HG02610 (cell line): ENCODE measurements at regions not wholly inside any gene's neighbourhood (a gene's known extent, or its start where the extent isn't known, plus 50 kb on each side); places are given as distances from the start of the nearest gene placed in this dataset.

Source experiments
- ATAC-seq: cut with Tn5 transposase; IDR thresholded peaks from one replicate; pipeline ENCODE4 v1.9.1; 2021; ENCODE audit warnings: mild to moderate bottlenecking, moderate library complexity; ENCODE audit not compliant: unreplicated experiment

DNA sequence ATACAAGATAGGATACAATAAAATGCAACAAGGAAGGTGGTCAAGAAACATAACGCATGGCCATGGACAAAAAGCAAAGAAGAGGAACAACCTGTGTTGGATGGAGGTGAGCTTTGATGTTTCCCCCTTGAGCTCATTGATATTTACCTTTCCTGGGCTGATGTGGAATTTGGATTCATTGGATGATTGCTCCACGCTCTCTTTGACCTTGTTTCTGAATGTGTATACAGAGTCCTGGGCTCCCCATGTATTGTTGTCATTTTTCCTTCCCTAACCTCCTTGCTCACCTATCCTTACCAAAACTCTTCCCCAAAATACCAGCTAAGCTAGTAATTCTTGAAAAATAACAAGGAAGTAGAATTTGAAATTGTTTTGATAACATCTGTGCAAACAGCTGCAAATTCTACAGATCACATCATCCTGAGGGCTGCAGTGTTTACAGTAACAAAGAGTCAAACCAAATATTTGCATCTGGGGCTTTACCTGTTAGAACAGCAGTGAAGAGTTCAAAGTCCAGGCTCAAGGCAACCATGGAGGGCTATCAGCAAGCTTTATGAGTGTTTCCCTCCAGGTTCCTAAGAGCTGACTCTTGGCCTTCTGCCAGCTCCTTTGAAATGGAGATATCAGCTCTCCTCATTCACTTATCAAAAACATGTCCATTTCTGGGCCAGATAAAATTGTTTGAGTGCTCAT, 214.3 kb upstream of the MARCKS start:
- peak; percentile 93 for ATAC-seq

DNA sequence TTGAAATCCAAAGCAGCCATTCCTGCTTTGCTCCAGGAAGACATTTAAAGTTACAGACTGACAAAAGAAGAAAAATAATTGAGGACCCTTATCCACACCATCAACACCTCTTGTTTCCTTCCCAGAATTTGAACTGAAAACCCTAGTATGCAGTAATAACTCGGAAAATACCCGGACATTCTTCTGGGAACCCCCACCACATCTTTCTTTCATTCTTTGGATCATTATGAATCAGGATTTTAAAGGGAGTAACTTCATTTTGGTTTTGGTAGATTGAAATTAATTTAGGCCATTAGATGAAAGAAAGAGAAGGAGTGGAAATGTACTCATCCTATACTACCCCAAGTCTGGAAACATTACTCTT, 213.8 kb upstream of the MARCKS start:
- ATAC-seq: no peak

DNA sequence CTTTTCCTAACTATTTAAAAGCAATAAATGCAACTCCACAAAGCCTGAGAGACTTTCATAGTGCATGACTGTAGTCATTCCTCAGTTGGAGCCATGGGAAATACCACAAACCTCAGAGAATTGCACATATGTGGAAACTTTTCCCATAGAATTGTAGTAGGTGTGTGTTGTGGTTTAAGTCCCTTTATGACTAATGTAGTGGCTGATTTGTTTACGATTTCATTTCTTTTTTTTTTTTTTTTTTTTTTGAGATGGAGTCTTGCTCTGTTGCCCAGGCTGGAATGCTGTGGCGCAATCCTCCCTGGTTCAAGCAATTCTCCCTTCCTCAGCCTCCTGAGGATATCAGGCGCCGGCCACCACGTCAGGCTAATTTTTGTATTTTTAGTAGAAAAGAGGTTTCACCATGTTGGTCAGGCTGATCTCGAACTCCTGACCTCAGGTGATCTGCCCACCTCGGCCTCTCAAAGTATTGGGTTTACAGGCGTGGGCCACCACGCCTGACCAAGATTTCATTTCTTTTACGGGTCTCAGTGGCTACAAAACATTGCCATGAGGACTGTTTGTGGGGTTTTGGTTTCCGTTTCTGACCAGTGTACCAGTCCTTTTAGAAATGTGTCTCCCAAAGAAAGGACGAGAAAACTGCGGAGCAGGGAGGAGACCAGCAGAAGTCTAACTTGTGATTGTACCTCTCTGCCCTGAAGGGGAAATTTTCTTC, 212.1 kb upstream of the MARCKS start:
- peak; percentile 23 for ATAC-seq

DNA sequence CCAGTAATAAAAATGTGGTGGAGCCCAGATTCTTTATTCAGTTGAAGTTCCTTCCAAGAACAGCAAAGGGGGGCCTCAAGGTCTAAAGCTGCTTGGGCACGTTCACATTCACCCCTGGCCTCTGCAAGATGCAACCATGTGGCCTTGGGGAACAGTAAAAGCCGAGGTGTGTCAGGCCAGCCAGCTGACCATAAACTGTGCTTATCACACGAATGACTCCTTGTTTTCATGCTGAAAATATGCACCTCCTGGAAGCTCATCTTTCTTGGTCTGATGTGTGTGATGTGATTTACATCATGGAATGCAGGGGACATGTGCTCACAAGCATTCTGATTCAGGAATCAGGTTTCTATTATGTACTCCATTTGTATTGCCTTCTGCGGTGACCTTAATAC, 211.6 kb upstream of the MARCKS start:
- no peak for ATAC-seq

DNA sequence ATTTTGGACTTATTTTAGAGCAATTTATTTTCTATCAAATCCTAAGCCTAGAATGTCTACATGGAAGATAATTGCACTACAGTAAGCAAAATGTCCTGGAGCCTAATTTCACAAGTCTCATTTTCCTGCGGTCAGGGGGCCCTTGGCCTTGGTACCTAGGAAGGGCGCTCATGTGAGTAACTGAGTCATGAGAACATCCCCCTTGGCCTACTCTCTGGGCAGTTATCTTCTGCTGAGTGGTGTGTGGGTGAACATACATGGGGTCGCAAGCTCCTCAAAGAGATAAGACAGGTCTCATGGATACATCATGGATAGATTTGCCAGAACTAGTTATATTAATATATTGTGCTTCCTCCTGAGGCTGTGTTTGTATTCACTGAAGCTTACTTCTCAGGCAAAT, 211.2 kb upstream of the MARCKS start:
- ATAC-seq: no peak

DNA sequence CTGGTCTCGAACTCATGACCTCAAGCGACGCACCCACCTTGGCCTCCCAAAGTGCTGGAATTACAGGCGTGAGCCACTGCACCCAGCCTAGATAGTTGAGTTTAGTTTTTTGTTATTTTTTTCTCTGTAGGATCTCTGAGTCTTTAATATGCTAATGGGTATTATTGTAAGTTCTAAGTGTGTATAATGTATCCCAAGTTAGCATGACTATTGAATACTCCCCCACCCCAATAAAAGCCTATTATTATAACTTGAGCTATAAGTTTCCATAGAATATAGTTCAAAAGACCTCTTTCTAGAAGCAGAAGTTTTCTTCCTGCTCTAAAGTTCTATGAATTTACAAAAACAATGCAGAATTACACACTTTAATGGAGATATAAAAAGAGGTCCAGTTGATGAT, 210.4 kb upstream of the MARCKS start:
- no peak for ATAC-seq

DNA sequence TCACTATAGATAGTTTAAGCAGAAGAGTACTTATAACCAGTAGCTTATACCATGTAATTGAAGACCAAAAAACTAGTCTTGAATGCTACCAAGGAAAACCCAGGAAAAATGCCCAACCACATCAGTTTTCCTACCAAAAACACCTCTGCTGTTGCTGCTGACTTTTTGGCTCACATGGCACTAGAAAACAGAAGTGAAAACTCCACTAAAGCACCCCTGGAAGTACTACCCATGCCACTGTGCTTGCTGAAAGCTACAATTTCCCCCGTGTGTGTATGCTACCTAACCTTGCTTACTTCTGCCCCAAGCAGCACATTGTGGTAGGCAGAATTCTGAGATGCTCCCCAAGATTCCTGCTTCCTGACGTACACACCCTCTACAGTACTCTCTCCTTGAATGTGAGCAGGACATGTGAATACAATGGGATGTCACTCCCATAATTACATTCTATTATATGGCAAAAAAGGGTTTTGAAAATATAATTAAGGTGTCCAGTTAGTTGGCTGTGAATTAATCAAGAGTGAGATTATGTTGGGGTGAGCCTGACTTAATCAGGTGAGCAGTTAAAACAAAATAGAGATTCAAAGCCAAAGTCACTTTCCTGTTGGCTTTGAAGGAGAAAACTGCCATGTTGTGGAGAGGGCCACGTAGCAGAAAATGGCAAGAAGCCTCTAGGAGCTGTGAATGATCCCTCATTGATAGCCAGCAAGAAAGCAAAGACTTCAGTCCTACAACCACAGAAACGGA, 209.8 kb upstream of the MARCKS start:
- ATAC-seq: peak; percentile 15

DNA sequence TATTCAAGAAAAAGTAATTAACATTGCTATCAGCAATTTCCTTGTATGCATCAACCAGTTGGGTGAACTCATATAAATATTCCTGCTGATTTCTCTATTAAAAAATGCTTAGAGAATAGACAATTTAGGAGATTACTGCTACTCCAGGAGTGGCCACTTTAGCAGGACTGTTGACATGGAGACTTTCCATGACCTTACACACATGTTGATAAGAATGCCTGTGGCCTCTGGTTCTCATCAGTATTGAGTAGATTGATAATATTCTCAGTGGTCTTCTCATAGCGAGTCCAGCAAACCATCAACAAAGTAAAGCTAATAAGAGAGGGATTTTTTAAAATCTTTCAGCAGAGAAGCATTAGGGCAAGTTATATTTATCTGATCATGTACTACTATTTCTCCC, 208.4 kb upstream of the MARCKS start:
- ATAC-seq: no peak

DNA sequence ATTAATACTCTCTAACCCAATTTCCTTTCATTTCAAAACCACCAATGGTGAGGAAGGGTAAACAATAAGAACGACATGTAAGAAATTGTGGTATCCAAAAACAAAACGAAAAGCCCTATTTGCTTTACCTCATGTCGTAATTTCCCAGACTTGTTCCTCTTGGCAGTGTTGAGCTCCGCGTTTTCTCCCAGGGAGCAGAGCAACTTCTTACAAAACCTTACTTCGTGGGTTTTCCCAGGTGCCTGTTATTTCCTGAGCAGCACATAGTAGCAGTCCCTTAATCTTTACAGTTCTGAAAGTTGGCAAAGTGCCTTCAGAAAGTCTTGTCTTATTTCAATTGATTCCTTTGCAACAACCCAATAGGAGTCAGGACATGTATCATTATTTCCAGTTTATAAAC, 207.9 kb upstream of the MARCKS start:
- peak; percentile 40 for ATAC-seq

DNA sequence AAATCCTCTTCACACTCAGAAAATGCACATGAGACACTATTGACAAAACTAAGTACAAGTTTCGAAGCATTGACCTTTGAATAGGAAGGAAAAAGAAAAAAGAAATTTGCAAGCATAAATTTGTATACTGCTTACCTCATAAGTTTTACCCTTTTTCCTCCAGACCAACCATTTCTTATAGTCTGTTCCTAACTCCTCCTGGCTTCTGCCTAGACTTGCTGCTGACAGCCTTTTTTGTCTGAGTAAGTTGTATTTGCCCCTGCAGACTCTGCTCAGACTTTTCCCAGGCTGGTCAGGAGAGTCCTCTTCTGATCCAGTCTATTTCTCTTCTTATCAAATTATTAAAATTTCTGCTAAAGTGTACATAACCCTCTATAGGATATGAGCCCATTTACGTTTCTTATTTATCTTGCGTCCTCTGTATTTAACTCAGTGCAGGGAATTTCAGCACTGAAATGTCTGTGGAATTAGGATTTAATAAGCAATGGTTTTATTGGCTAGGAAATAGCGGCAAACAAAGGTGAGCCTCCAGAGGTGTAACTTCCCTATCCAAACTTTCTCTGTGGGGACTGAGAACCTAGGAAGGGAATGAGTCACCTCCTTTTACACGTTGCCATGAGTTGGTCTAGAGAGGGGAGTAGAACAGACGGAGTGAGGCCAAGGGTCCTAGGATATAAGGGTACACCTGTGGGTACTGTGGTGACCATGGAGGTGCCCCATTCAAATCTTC, 207.1 kb upstream of the MARCKS start:
- ATAC-seq: no peak

DNA sequence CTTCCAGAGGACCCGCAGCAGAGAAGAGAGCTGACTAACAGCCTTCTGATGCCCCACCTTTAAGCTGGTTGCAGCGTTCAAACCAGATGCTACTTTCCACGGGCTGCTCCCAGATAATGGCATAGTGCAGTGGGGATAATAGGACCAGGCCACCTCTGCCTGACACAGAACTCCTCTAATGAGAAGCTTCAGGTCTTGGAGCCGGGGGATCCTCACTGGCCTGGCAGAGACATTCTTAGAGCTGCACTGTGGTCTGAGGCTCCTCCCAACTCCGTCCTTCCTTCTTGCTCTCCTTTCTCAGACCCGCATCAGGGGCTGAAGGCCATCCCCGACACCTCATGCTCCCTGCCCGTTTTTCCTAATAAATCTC, 206.6 kb upstream of the MARCKS start:
- no peak for ATAC-seq

DNA sequence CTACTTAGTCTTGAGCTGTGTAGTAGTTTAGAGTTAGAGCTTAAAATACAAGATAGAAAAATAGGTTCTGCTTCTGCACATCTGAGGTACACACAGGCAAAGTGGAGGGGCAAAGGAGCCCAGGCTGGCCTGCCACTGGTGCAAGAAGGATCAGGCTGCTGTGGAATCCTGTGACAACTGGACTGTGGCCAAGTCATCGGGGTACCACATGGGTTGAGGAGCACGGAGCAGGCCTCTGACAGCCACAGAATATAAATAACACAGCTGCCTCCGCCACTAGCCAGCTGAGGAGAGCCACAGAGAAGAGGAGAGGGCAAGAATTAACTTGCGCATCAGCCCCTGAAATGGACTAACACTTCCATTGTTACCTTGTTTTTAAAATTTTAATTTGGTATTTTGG, 206.0 kb upstream of the MARCKS start:
- peak; percentile 28 for ATAC-seq

DNA sequence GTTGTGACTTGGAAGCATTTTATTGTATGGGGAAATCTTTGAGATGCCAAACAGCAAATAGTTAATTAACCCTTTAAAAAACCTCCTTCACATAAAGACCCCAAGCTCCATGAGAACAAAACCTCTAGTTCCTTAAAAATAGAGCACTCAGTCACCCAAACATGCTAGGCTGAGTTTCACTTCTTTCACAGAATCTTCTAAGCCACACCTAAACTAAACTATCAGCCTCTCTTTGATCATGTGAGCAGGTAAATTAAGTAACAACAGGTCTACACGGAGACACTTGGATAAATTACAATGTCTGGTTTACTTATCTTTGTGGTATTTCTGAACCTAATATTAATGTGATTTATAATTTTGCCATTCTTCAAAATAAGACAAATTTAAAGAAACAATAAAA, 205.2 kb upstream of the MARCKS start:
- no peak for ATAC-seq

DNA sequence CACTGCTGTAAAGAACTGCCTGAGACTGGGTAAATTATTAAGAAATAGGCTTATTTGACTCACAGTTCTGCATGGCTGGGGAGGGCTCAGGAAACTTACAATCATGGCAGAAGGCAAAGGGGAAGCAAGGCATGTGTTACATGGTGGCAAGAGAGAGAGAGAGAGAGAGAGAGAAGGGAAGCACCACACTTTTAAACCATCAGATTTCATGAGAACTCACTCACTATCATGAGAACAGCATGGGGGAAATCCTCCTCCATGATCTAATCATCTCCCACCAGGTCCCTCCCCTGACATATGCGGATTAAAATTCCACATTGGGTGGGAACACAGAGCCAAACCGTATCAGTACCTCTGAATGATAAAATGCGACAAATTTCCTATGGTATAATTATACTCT, 203.9 kb upstream of the MARCKS start:
- ATAC-seq: no peak

DNA sequence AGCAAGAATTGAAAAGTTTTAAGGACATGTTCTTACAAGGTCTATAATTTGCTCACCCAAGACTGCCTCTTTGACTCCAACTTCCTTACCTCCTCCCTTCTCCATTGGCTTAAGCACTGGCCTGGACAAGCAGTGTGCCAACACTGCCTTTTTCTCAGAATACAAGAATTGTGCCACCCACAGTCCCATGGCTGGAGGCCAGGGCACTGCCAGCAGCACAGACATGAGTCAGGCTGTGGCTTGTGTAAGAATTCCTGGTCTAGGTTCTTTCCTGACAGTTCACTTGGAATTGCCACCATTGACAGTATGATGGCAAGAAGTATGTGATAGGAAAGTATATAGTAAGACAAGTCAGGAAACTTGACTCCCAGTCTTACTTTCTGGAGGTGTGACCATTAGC, 202.7 kb upstream of the MARCKS start:
- ATAC-seq: no peak

DNA sequence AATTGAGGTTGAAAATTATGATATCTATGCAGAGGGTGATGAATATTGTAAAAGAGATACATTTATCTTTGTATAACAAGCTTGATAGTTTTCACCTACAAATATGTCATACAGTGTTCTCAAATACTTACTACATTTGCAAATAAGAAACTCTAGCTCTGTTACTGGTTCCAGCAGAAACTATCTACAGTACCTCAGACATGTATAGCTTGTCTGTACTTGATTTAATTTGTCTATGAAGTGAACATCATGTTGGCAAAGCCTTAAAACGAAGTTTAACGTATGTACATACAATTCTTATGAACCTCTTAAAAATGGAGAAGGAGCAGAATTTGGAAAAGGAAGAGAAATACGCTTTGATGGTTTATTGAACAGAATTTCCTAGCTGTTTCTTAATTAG, 201.4 kb upstream of the MARCKS start:
- no peak for ATAC-seq

DNA sequence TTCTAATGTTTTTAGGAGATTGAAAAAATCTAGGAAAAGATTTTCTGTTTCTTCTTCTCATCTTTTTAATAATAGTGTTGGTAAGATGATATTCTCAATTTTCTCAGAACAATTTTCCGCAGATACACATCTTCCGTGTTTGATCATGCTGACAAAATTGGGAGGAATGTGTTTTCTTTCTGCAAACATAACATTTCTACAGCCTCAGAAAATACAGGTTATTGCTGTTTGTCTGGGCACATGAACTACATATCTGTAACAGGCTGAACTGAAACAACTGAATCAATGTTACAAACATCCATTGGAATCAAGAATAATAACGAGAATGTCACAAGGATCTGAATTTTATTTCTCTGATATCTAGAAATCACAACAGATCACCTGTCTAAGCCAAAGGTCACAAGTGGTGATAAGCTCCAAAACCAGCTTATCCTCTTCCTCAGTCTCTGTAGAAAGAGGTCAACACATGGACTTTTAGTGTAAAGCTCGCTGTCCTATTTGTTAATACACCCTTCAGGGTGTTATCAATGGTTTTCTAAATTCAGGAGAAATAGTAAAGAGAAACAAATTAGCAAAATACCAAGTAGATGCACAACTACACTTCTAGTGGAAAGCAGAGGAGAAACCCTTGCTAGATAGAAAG, 197.3 kb upstream of the MARCKS start:
- ATAC-seq: no peak

DNA sequence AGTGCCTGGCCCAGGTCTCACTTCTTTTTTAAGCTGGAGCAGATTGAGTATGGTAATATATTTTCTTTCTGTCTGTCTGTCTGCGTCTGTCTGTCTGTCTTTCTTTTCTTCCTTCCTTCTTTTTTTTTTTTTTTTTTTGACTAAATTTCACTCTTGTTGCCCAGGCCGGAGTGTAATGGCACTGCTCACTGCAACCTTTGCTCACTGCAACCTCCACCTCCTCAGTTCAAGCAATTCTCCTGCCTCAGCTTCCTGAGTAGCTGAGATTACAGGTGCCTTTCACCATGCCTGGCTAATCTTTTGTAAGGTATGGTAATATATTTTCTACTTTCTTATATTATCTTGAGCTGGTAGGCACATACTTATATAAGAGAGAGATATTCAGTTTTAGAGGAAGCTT, 196.3 kb upstream of the MARCKS start:
- ATAC-seq: no peak

DNA sequence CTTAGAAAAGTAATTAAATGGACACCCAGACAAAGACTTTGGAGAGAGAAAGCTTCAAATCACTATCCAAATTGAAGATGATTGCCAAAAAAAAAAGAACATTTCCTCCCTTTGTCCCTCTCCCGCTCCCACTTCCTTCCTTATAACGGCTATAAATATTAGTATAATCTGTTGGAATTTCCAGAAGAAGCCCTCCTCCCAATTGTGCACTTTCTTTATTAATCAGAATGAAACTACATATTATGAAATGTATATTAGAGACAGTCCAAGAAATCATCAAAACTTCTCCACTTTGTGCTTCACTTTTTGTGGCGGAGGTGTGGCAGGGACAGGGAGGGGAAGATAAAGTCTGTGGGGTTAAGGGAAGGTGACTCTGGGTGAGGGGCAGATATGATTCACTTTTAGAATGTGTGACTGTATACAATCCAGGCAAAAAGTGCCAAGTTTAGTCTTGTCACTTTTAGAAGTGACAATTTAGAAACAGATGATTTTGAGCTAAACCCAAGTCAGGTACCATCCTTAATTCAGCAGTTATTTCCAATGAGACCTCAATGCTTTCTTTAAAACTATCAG, 195.0 kb upstream of the MARCKS start:
- ATAC-seq: peak; percentile 35

DNA sequence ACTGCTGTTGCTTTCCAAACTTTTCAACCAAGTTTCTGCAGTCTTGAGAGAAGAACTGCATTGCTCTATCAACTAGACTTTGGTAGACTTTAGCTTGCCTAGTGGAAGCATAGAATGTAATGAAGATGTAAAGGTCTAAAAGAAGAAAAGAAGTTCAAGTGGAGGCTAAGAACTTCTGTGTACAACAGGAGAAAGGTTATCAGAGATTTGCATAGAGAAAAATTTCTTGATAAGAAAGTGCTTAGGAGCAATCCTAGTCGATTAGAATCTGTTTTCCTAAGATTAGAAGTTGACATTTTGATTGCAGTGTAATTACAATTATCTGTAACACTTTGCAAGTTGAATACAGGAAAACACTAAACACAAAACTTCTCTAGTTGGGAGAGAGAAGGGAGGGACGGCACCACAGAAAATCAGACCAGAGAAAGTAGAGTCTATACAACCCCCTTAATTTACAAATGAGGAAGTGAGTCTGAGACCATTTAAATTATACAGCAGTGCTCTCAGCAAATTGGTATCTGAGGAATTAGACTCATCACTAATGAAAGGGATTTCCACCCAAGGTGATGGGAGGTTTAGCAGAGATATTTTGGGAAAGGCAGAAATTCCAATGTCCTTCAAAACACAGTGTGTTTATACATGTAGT, 194.3 kb upstream of the MARCKS start:
- peak; percentile 54 for ATAC-seq
